Right lobe of liver (tissue), 6 donors: ENCODE measurements at regions not wholly inside any gene's neighbourhood (a gene's known extent, or its start where the extent isn't known, plus 50 kb on each side); places are given as distances from the start of the nearest gene placed in this dataset.

Experiments used
- ATAC-seq, 4 donors: fragments of 200-7000 bp; cut with Tn5 transposase; one replicate each; pipeline ENCODE4 v1.9.1; 2020; ENCODE audit warnings: mild to moderate bottlenecking in 4 of 4, moderate library complexity in 4 of 4
- DNase-seq, 3 donors: peaks; one replicate each; pipeline ENCODE4 v3.0.0-alpha.2; 2020
- H3K27ac ChIP-seq, 3 donors: fragments of 200-600 bp; one replicate each; pipeline ENCODE4 v1.8.0; 2022
- H3K27me3 ChIP-seq, 2 donors: fragments of 200-600 bp; one replicate each; pipeline ENCODE4 v1.8.0; 2022
- H3K36me3 ChIP-seq, 4 donors: fragments of 200-600 bp; sonication (generic) in 1 of 4; one replicate each; pipeline versions ENCODE4 v1.5.1 to v1.8.0; 2017 to 2022; ENCODE audit warnings: control low read depth in 1 of 4
- H3K4me1 ChIP-seq, 4 donors: fragments of 200-600 bp; sonication (generic) in 1 of 4; one replicate each; pipeline versions ENCODE4 v1.5.1 to v1.8.0; 2017 to 2022; ENCODE audit warnings: control low read depth in 1 of 4
- H3K4me3 ChIP-seq, 3 donors: fragments of 200-600 bp; one replicate each; pipeline ENCODE4 v1.8.0; 2022
- H3K9me3 ChIP-seq, 4 donors: fragments of 200-600 bp; sonication (generic) in 1 of 4; one replicate each; pipeline versions ENCODE4 v1.5.1 to v1.8.0; 2017 to 2022; ENCODE audit warnings: control low read depth in 1 of 4
- CTCF ChIP-seq, 4 donors: fragments of 200-600 bp in 3 of 4; fragments of 450-650 bp in 1 of 4; IDR thresholded peaks; one replicate each; pipeline versions ENCODE4 v1.5.1 to v1.8.0; 2016 to 2022; ENCODE audit warnings: antibody characterized with exemption in 4 of 4, mild to moderate bottlenecking in 2 of 4
- POLR2A ChIP-seq: fragments of 450-650 bp; IDR thresholded peaks from one replicate; pipeline ENCODE4 v1.6.1; 2017; ENCODE audit warnings: antibody characterized with exemption, mild to moderate bottlenecking
- WGBS: methylation state at CpG from one replicate; pipeline ENCODE4 v1.1.6; 2018; ENCODE audit warnings: low coverage, low lambda C conversion rate; ENCODE audit not compliant: insufficient coverage; ENCODE audit errors: missing lambda C conversion rate; 5-methylcytosine and 5-hydroxymethylcytosine counted together
- intact Hi-C, 2 donors: fragments of 100-400 bp; cut with DNase I; formaldehyde crosslinking; loops; one replicate each; pipeline versions ENCODE4 v1.11.2 to v1.14.1; 2022
- donor health status: DM: no; HTN: yes; CAD: no.
- donor health status: DM: no; HTN: no; CAD: no.
- donor health status: DM: no; HTN: no; CAD: no.
- donor health status: DM: no; HTN: yes; CAD: no.
- donor health status: DM: no; HTN: yes; CAD: no.

DNA sequence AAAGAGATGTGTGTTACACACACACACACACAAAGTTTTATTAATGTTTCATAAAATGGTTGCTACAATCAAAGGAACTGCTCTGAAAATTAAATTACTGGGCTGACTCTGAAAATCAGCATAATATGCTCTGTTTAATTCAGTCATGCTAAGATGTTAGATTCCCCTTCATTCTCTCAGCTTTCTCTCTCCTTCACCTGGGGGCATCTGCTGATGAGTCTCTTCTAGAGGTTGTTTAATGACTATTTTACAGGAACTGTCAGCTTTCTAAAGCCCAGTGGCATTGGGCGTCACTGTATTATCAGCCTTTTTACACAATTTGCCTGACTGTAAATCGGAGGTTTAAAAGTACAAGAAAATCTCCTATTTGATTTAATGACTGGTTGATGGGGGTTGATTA, 559.7 kb upstream of the POU3F2 start:
- Histone ChIP-seq H3K27me3 (no peaks in the 10 kb centered on the region), H3K9me3 (peaks cover 0 to 4% (median 0%) of the 10 kb centered on the region in 4 donors), H3K4me1 (no peaks in the 10 kb centered on the region), H3K27ac (no peak overlapping the region), H3K4me3 (no peak overlapping the region), H3K36me3 (no peaks in the 10 kb centered on the region)
- DNase-seq (no peak), ATAC-seq (no peak)
- no peak for TF ChIP-seq POLR2A
- no peak for TF ChIP-seq CTCF (IDR thresholded peaks at IDR 0.05)
- WGBS = 33% methylated on average over 2 of the region's 2 CpGs
- intact Hi-C loops = no loop called here

GRCh38 chr6:98280492-98280891, 553.9 kb upstream of the POU3F2 start:
- H3K9me3 ChIP-seq = no peaks in the 10 kb centered on the region
- ATAC-seq (no peak), DNase-seq (no peak)
- no peaks in the 10 kb centered on the region for H3K36me3 ChIP-seq
- no peak overlapping the region for H3K27ac ChIP-seq
- TF ChIP-seq CTCF (IDR thresholded peaks at IDR 0.05) (no peak), POLR2A (no peak)
- H3K4me1 ChIP-seq = no peaks in the 10 kb centered on the region
- no peak overlapping the region for H3K4me3 ChIP-seq
- intact Hi-C loops = no loop called here
- no peaks in the 10 kb centered on the region for H3K27me3 ChIP-seq

- no peaks in the 10 kb centered on the region for H3K4me1 ChIP-seq
- ATAC-seq = no peak
- H3K36me3 ChIP-seq = no peaks in the 10 kb centered on the region
- no peak for DNase-seq
- H3K27ac ChIP-seq = no peak overlapping the region
- H3K9me3 ChIP-seq = no peaks in the 10 kb centered on the region
- no peaks in the 10 kb centered on the region for H3K27me3 ChIP-seq
- no peak overlapping the region for H3K4me3 ChIP-seq
- intact Hi-C loops = no loop called here
- TF ChIP-seq POLR2A (no peak), CTCF (IDR thresholded peaks at IDR 0.05) (no peak)
- WGBS = 55% methylated on average over 3 of the region's 3 CpGs
Measured at GRCh38 chr6:98286620-98287019, 547.8 kb upstream of the POU3F2 start.

- no peak overlapping the region for H3K4me3 ChIP-seq
- ATAC-seq (no peak), DNase-seq (no peak)
- no peak overlapping the region for H3K27ac ChIP-seq
- H3K36me3 ChIP-seq = no peaks in the 10 kb centered on the region
- H3K27me3 ChIP-seq = no peaks in the 10 kb centered on the region
- WGBS = 34% methylated on average over 3 of the region's 3 CpGs
- no peaks in the 10 kb centered on the region for H3K4me1 ChIP-seq
- intact Hi-C loops = no loop called here
- TF ChIP-seq POLR2A = no peak
- no peak for TF ChIP-seq CTCF (IDR thresholded peaks at IDR 0.05)
- H3K9me3 ChIP-seq = no peaks in the 10 kb centered on the region
Measured at GRCh38 chr6:98287876-98288275, 546.5 kb upstream of the POU3F2 start.

- Histone ChIP-seq H3K4me3 (no peak overlapping the region), H3K27me3 (no peaks in the 10 kb centered on the region), H3K4me1 (no peaks in the 10 kb centered on the region), H3K9me3 (no peaks in the 10 kb centered on the region), H3K27ac (no peak overlapping the region), H3K36me3 (no peaks in the 10 kb centered on the region)
- 39% methylated on average over 3 of the region's 3 CpGs for WGBS
- no peak for TF ChIP-seq POLR2A
- no peak for TF ChIP-seq CTCF (IDR thresholded peaks at IDR 0.05)
- no peak for ATAC-seq
- no peak for DNase-seq
- intact Hi-C loops = no loop called here
Measured at GRCh38 chr6:98292810-98293209, 541.6 kb upstream of the POU3F2 start.
